ENCODE measurements at regions not wholly inside any gene's neighbourhood (a gene's known extent, or its start where the extent isn't known, plus 50 kb on each side); places are given as distances from the start of the nearest gene placed in this dataset.
"Not testable (repeated sequence)": the region's sequence is repeated elsewhere in the genome, so short reads cannot be mapped to it uniquely, and the experiment has no call there.

DNA sequence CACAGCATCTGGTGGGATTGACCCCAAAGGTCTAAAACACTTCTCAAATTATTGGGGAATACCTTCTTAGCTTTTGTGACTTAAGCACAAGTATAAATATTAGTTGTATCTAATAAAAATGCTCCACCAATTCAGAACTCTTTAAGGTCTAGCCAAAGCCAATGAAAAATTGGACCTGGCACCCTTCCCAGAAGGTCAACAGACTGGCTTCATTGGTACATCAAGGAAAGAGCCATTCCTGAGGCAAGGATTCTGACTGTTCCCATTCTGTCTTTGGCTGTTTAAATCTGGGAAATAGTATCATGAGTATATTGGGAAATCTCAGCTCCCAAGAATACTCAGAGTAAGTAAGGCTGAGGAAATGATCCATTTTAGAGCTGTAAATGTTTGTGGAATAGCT, 153.0 kb upstream of the TRPC5 start:
- Histone ChIP-seq H3K27ac (ENCODE audit: control insufficient read depth, insufficient read depth, low read length) (no peak overlapping the region), H3K4me3 (ENCODE audit: control insufficient read depth in 2 of 3, extremely low read depth in 1 of 3, insufficient read depth in 2 of 3, low read depth in 1 of 3, low read length in 3 of 3) (no peak overlapping the region), H3K9me3 (ENCODE audit: control insufficient read depth, low read depth, low read length) (no peaks in the 10 kb centered on the region), H3K4me1 (ENCODE audit: control insufficient read depth, extremely low read depth, insufficient read depth, low read length) (no peaks in the 10 kb centered on the region), H2AFZ (ENCODE audit: control insufficient read depth, low read length) (no peak overlapping the region), H3K9me1 (ENCODE audit: control insufficient read depth, extremely low read depth, insufficient read depth, low read length) (no peaks in the 10 kb centered on the region), H3K4me2 (ENCODE audit: control insufficient read depth, extremely low read depth, insufficient read depth, low read depth, low read length) (no peak overlapping the region), H4K20me1 (ENCODE audit: control insufficient read depth, extremely low read depth, insufficient read depth, low read length) (no peaks in the 10 kb centered on the region), H3K27me3 (ENCODE audit: control insufficient read depth, extremely low read depth, insufficient read depth, low read length) (no peaks in the 10 kb centered on the region), H3K79me2 (ENCODE audit: control insufficient read depth, insufficient read depth, low read length) (no peaks in the 10 kb centered on the region), H3K9ac (ENCODE audit: control insufficient read depth, extremely low read depth, insufficient read depth, low read length) (no peak overlapping the region), H3K36me3 (ENCODE audit: control insufficient read depth in 2 of 2, extremely low read depth in 1 of 2, insufficient read depth in 2 of 2, low read length in 2 of 2) (no peaks in the 10 kb centered on the region)
- dilution Hi-C loops (cut with MboI; ENCODE audit: extremely low pct_ligation_motif_present, low sequenced_read_pairs): no loop called here
- TF ChIP-seq EZH2 (IDR thresholded peaks at IDR 0.05; ENCODE audit: low read length): no peak
- TF ChIP-seq, protein P1, sequence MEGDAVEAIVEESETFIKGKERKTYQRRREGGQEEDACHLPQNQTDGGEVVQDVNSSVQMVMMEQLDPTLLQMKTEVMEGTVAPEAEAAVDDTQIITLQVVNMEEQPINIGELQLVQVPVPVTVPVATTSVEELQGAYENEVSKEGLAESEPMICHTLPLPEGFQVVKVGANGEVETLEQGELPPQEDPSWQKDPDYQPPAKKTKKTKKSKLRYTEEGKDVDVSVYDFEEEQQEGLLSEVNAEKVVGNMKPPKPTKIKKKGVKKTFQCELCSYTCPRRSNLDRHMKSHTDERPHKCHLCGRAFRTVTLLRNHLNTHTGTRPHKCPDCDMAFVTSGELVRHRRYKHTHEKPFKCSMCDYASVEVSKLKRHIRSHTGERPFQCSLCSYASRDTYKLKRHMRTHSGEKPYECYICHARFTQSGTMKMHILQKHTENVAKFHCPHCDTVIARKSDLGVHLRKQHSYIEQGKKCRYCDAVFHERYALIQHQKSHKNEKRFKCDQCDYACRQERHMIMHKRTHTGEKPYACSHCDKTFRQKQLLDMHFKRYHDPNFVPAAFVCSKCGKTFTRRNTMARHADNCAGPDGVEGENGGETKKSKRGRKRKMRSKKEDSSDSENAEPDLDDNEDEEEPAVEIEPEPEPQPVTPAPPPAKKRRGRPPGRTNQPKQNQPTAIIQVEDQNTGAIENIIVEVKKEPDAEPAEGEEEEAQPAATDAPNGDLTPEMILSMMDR (optimal IDR thresholded peaks at IDR 0.05 in 1 of 3, IDR thresholded peaks at IDR 0.05 in 1 of 3, conservative IDR thresholded peaks at IDR 0.05 in 1 of 3; ENCODE audit: extremely low read depth in 1 of 3, insufficient read depth in 2 of 3, low read length in 3 of 3): no peak
- FAIRE-seq (no peak), DNase-seq (ENCODE audit: low read depth, low spot score) (no peak)

DNA sequence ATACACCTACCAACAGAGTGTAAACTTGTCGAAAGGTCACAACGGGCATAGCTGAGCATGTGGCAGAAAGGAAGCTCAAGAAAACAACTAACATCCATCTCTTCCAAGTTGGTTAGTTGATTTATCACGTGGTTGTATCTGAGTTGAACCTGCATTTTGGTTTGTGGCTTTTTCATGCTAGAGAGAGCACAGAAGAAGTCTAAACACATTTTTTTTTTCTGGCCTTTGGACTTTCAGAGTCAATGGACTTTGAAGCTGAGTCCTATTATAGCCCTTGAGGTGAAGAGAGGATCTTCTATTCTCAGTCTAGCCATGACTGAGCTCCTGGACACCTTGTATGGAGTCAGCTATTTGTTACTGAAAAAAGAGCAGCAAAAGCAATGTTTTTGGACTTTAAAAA, 150.6 kb upstream of the TRPC5 start:
- no peaks in the 10 kb centered on the region for H3K9me3 ChIP-seq (ENCODE audit: control insufficient read depth, low read depth, low read length)
- dilution Hi-C loops (cut with MboI; ENCODE audit: extremely low pct_ligation_motif_present, low sequenced_read_pairs): no loop called here
- no peak overlapping the region for H3K4me2 ChIP-seq (ENCODE audit: control insufficient read depth, extremely low read depth, insufficient read depth, low read depth, low read length)
- H3K27ac ChIP-seq (ENCODE audit: control insufficient read depth, insufficient read depth, low read length): no peak overlapping the region
- H3K4me3 ChIP-seq (ENCODE audit: control insufficient read depth in 2 of 3, extremely low read depth in 1 of 3, insufficient read depth in 2 of 3, low read depth in 1 of 3, low read length in 3 of 3): no peak overlapping the region
- no peaks in the 10 kb centered on the region for H3K79me2 ChIP-seq (ENCODE audit: control insufficient read depth, insufficient read depth, low read length)
- H3K36me3 ChIP-seq (ENCODE audit: control insufficient read depth in 2 of 2, extremely low read depth in 1 of 2, insufficient read depth in 2 of 2, low read length in 2 of 2): no peaks in the 10 kb centered on the region
- no peaks in the 10 kb centered on the region for H3K4me1 ChIP-seq (ENCODE audit: control insufficient read depth, extremely low read depth, insufficient read depth, low read length)
- H2AFZ ChIP-seq (ENCODE audit: control insufficient read depth, low read length): no peak overlapping the region
- no peaks in the 10 kb centered on the region for H3K27me3 ChIP-seq (ENCODE audit: control insufficient read depth, extremely low read depth, insufficient read depth, low read length)
- H3K9me1 ChIP-seq (ENCODE audit: control insufficient read depth, extremely low read depth, insufficient read depth, low read length): no peaks in the 10 kb centered on the region
- no peaks in the 10 kb centered on the region for H4K20me1 ChIP-seq (ENCODE audit: control insufficient read depth, extremely low read depth, insufficient read depth, low read length)
- H3K9ac ChIP-seq (ENCODE audit: control insufficient read depth, extremely low read depth, insufficient read depth, low read length): no peak overlapping the region
- no peak for FAIRE-seq
- no peak for DNase-seq (ENCODE audit: low read depth, low spot score)
- TF ChIP-seq EZH2 (IDR thresholded peaks at IDR 0.05; ENCODE audit: low read length): no peak
- TF ChIP-seq, protein P1 (optimal IDR thresholded peaks at IDR 0.05 in 1 of 3, IDR thresholded peaks at IDR 0.05 in 1 of 3, conservative IDR thresholded peaks at IDR 0.05 in 1 of 3; ENCODE audit: extremely low read depth in 1 of 3, insufficient read depth in 2 of 3, low read length in 3 of 3): no peak

DNA sequence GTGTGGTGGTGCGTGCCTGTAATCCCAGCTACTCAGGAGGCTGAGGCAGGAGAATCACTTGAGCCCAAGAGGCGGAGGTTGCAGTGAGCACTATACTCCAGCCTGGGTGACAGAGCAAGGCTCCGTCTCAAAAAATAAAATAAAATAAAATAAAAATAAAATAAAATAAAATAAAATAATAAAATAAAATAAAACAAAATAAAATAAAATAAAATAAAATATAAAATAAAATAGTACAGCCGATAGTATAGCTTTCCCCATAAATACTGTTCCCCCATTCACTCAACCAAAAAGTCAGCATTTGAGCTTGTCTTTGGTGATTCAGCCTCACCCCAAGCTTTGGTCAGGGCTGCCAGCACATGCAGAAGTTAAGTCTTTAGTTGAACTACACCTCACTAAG, 144.2 kb upstream of the TRPC5 start:
- H3K9ac ChIP-seq (ENCODE audit: control insufficient read depth, extremely low read depth, insufficient read depth, low read length); H3K4me2 ChIP-seq (ENCODE audit: control insufficient read depth, extremely low read depth, insufficient read depth, low read depth, low read length); H3K4me3 ChIP-seq (ENCODE audit: control insufficient read depth in 2 of 3, extremely low read depth in 1 of 3, insufficient read depth in 2 of 3, low read depth in 1 of 3, low read length in 3 of 3); H3K27ac ChIP-seq (ENCODE audit: control insufficient read depth, insufficient read depth, low read length); H3K9me1 ChIP-seq (ENCODE audit: control insufficient read depth, extremely low read depth, insufficient read depth, low read length); DNase-seq (ENCODE audit: low read depth, low spot score); H2AFZ ChIP-seq (ENCODE audit: control insufficient read depth, low read length); H3K79me2 ChIP-seq (ENCODE audit: control insufficient read depth, insufficient read depth, low read length); dilution Hi-C loops (cut with MboI; ENCODE audit: extremely low pct_ligation_motif_present, low sequenced_read_pairs); H3K9me3 ChIP-seq (ENCODE audit: control insufficient read depth, low read depth, low read length); H3K36me3 ChIP-seq (ENCODE audit: control insufficient read depth in 2 of 2, extremely low read depth in 1 of 2, insufficient read depth in 2 of 2, low read length in 2 of 2); H3K27me3 ChIP-seq (ENCODE audit: control insufficient read depth, extremely low read depth, insufficient read depth, low read length); H4K20me1 ChIP-seq (ENCODE audit: control insufficient read depth, extremely low read depth, insufficient read depth, low read length); H3K4me1 ChIP-seq (ENCODE audit: control insufficient read depth, extremely low read depth, insufficient read depth, low read length); FAIRE-seq: not testable (repeated sequence)

Measured in keratinocyte (primary cell).